B cell (primary cell): ENCODE measurements at regions not wholly inside any gene's neighbourhood (a gene's known extent, or its start where the extent isn't known, plus 50 kb on each side); places are given as distances from the start of the nearest gene placed in this dataset.
"Not testable (repeated sequence)": the region's sequence is repeated elsewhere in the genome, so short reads cannot be mapped to it uniquely, and the experiment has no call there.

Experiments
- CTCF ChIP-seq: fragments of 200-600 bp; IDR thresholded peaks from one replicate; pipeline ENCODE4 v1.8.0; 2022; ENCODE audit warnings: antibody characterized with exemption, mild to moderate bottlenecking
- EZH2 ChIP-seq: IDR thresholded peaks from 2 replicates; pipeline ENCODE4 v1.6.1; 2012; ENCODE audit warnings: borderline replicate concordance, low read depth, mild to moderate bottlenecking, moderate library complexity, low read length; ENCODE audit not compliant: insufficient read depth, poor library complexity, severe bottlenecking

DNA sequence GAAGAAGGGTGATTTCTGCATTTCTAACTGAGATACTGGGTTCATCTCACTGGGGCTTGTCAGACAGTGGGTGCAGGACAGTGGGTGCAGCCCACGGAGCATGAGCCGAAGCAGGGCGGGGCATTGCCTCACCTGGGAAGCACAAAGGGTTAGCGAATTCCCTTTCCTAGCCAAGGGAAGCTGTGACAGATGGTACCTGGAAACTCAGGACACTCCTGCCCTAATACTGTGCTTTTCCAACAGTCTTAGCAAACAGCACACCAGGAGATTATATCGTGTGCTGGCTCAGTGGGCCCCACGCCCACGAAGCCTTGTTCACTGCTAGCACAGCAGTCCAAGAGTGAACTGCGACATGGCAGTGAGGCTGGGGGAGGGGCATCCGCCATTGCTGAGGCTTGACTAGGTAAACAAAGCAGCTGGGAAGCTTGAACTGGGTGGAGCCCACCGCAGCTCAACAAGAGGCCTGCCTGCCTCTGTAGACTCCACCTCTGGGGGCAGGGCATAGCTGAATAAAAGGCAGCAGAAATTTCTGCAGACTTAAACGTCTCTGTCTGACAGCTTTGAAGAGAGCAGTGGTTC, 1057.7 kb downstream of the HACE1 start:
- not testable (repeated sequence) for TF ChIP-seq CTCF, EZH2
